ENCODE measurements at regions not wholly inside any gene's neighbourhood (a gene's known extent, or its start where the extent isn't known, plus 50 kb on each side); places are given as distances from the start of the nearest gene placed in this dataset.

DNA sequence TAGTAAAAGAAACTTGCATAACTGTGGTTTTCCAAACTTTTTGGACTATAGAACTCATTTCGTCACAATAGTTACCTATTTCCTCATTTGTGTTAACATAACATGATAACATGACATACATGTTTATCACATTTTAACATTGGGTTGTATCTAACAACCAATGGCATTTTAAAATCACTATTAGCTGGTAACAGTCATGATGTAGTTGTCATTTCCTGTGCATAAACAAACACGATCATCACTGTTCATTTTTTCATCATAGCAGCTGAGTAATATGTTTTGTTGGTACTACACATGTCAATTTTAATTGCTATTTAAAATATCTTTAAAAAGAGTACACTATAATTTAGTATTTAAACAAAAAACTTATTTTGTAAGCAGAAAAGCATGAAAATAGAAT, 402.4 kb downstream of the SATB2 start:
- no peak for TF ChIP-seq ZNF518A (tag by site-specific recombination; conservative IDR thresholded peaks at IDR 0.05; ENCODE audit: low read depth)
- no peak for TF ChIP-seq ZNF792 (tag by site-specific recombination; IDR thresholded peaks at IDR 0.05)
- no peak for TF ChIP-seq ZNF555 (tag by site-specific recombination; conservative IDR thresholded peaks at IDR 0.05)
- no peak for TF ChIP-seq KLF1 (tag by site-specific recombination; IDR thresholded peaks at IDR 0.05)
- TF ChIP-seq ZIC2 (tag by site-specific recombination; IDR thresholded peaks at IDR 0.05): no peak
- TF ChIP-seq REPIN1 (tag by site-specific recombination; IDR thresholded peaks at IDR 0.05; ENCODE audit: low read depth): no peak
- TF ChIP-seq ZNF37A (tag by site-specific recombination; IDR thresholded peaks at IDR 0.05): no peak
- TF ChIP-seq ZEB2 (tag by site-specific recombination; IDR thresholded peaks at IDR 0.05): no peak
- no peak for TF ChIP-seq ZNF777 (tag by site-specific recombination; IDR thresholded peaks at IDR 0.05; ENCODE audit: borderline replicate concordance)
- TF ChIP-seq, protein P1, sequence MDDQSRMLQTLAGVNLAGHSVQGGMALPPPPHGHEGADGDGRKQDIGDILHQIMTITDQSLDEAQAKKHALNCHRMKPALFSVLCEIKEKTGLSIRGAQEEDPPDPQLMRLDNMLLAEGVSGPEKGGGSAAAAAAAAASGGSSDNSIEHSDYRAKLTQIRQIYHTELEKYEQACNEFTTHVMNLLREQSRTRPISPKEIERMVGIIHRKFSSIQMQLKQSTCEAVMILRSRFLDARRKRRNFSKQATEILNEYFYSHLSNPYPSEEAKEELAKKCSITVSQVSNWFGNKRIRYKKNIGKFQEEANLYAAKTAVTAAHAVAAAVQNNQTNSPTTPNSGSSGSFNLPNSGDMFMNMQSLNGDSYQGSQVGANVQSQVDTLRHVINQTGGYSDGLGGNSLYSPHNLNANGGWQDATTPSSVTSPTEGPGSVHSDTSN (CRISPR knock-in tag; IDR thresholded peaks at IDR 0.05): no peak
- Histone ChIP-seq H3K4me3 (ENCODE audit: low read depth, low read length) (no peak overlapping the region), H3K27ac (ENCODE audit: extremely low read depth, low read depth, low read length) (no peak overlapping the region), H3K36me3 (ENCODE audit: control insufficient read depth in 2 of 2, insufficient read depth in 1 of 2, low read length in 2 of 2) (no peaks in the 10 kb centered on the region), H3K9me3 (ENCODE audit: control insufficient read depth, insufficient read depth, low read depth, low read length) (no peaks in the 10 kb centered on the region), H3K4me1 (ENCODE audit: control insufficient read depth, insufficient read depth, low read length) (no peaks in the 10 kb centered on the region)
- ChIA-PET POLR2A (no interaction called here), CTCF (no interaction called here)

GRCh38 chr2:199042660-199043379, 414.9 kb downstream of the SATB2 start:
- no peak for TF ChIP-seq ZNF132 (tag by site-specific recombination; IDR thresholded peaks at IDR 0.05; ENCODE audit: borderline replicate concordance)
- TF ChIP-seq ZNF292 (tag by site-specific recombination; IDR thresholded peaks at IDR 0.05; ENCODE audit: borderline replicate concordance, low read depth): no peak
- no peak for TF ChIP-seq ZIC2 (tag by site-specific recombination; IDR thresholded peaks at IDR 0.05)
- no peak for TF ChIP-seq HOXC10 (CRISPR knock-in tag; IDR thresholded peaks at IDR 0.05)
- no peak for TF ChIP-seq ZNF426 (tag by site-specific recombination; IDR thresholded peaks at IDR 0.05)
- no peak for TF ChIP-seq ZFP3 (tag by site-specific recombination; IDR thresholded peaks at IDR 0.05; ENCODE audit: low read depth)
- TF ChIP-seq ZFHX2 (tag by site-specific recombination; conservative IDR thresholded peaks at IDR 0.05): 0 out of 2 replicates have a peak, but pooled peaks have one; percentile 23
- no peak for TF ChIP-seq ATF2 (tag by site-specific recombination; IDR thresholded peaks at IDR 0.05; ENCODE audit: low read depth)
- Histone ChIP-seq H3K9me3 (ENCODE audit: control insufficient read depth, insufficient read depth, low read depth, low read length) (no peaks in the 10 kb centered on the region), H3K27ac (ENCODE audit: extremely low read depth, low read depth, low read length) (no peak overlapping the region), H3K36me3 (ENCODE audit: control insufficient read depth in 2 of 2, insufficient read depth in 1 of 2, low read length in 2 of 2) (no peaks in the 10 kb centered on the region), H3K4me1 (ENCODE audit: control insufficient read depth, insufficient read depth, low read length) (no peaks in the 10 kb centered on the region), H3K4me3 (ENCODE audit: low read depth, low read length) (no peak overlapping the region)
- ChIA-PET CTCF (no interaction called here), POLR2A (no interaction called here)
